GM18508 (cell line): ENCODE measurements at regions not wholly inside any gene's neighbourhood (a gene's known extent, or its start where the extent isn't known, plus 50 kb on each side); places are given as distances from the start of the nearest gene placed in this dataset.
"Not testable (repeated sequence)": the region's sequence is repeated elsewhere in the genome, so short reads cannot be mapped to it uniquely, and the experiment has no call there.

ENCODE experiments used
- ATAC-seq: cut with Tn5 transposase; IDR thresholded peaks from one replicate; pipeline ENCODE4 v1.9.1; 2021; ENCODE audit warnings: moderate number of reproducible peaks; ENCODE audit not compliant: insufficient read depth, unreplicated experiment

GRCh38 chrX:150229030-150229429, 134.1 kb upstream of the MAMLD1 start:
- no peak for ATAC-seq

GRCh38 chrX:150229481-150229880, 133.6 kb upstream of the MAMLD1 start:
- no peak for ATAC-seq

DNA sequence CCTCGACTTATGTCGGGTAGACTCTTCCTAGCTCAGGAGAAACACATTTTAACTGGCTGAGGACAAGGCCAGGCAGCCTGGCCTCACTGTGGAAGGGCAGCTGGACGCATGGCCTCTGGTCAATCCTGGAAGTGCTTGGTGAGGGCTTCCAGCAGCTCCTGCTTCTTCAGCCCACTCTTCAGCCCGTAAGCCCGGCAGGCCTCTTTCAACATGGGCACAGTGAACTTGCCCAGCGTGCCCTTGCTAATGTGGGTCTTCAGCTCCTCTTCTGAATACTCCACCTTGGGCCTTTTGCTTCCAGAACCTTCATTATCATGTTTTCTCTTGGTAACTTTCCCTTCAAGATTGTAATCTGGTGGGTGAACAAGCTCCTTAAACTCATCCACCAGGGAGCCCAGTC, 132.2 kb upstream of the MAMLD1 start:
- not testable (repeated sequence) for ATAC-seq

DNA sequence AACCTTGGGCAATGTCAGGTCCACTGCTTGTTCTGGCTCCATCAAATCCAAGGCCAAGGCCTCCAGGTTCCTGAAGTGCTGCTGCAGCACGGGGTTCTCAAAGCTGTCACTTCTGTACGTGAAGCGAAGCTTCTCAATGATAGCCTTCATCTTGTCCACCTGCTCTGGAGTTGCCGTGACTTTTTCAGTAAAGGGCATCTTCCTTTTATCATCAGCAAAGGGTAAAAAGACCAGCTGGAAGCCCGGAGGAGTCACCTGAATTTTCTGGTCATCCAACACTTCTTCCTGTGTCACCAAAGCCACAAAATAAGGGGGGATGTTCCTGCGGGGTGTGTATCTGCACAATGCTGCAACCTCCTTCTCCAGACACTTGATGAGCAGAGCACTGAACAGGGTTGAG, 131.7 kb upstream of the MAMLD1 start:
- not testable (repeated sequence) for ATAC-seq

DNA sequence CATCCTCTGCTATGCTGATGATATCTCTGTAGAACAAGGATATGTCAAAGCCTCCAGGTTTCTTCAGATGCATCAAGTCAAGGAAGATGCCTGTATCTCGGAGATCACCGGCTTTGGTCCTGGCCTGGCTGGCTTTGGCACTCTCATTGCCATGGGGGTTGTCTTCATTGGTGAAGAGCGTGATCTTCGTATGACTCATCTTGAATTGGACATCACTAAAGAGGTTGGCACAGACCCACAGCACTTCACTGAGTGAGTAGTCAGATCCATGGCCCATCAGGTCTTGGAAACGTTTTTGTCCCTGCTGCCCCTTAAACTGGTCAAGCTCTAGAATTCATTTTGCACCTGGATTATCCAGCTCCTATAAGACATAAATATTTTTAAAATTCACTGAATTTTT, 130.9 kb upstream of the MAMLD1 start:
- ATAC-seq, result not testable (repeated sequence)

GRCh38 chrX:150234126-150234525, 129.0 kb upstream of the MAMLD1 start:
- ATAC-seq, result no peak

- no peak for ATAC-seq
Observed at GRCh38 chrX:150236327-150236726, 126.8 kb upstream of the MAMLD1 start.

- no peak for ATAC-seq
Observed at GRCh38 chrX:150238632-150239382, 124.3 kb upstream of the MAMLD1 start.

GRCh38 chrX:150239946-150240642, 123.0 kb upstream of the MAMLD1 start:
- ATAC-seq, result no peak

DNA sequence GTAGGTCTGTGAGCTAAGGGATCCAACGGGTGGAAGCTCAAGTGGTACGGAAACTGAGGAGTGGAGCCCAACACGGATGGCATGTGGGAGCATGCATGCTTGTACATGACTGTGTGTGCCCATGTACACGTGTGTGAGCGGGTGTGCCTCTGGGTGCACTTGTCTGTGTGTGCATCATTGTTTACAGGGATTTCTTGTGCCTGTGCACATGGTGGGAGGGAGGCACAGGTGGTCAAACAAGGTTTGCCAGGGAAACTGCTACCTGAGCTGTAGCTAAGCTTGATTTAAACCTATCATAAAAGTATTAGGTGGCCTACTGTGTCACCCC, 122.5 kb upstream of the MAMLD1 start:
- ATAC-seq, result no peak

DNA sequence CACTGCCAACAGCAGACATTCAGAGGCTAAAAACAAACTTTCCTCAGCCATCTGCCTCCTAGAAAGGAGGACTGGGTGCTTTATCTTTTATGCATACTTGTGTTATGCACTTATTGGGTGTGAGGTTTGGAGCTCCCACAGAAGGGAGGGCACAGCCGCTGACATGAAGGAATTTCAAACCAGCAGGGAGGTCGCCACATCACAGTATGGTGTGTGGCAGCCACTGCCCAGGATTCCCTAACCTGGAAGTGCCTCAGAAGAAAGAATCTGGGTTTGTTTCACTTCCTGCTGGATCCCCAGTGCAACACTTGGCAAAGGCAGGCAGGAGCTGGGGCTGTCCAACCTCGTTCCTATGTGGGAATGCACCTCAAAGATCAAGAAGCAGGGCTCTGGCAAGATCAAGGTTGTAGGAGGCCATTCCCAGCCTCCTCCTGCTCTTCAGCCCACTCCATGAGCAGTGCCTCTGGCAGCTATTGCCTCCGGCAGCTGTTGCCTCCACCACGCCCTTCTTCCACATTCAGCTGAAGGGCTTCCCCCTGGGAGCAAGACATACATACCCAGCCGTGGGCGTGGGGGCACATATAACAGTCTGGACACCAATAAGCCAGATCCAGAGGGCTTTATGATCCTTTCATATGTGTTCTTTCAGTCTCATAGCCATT, 109.0 kb upstream of the MAMLD1 start:
- ATAC-seq, result no peak

DNA sequence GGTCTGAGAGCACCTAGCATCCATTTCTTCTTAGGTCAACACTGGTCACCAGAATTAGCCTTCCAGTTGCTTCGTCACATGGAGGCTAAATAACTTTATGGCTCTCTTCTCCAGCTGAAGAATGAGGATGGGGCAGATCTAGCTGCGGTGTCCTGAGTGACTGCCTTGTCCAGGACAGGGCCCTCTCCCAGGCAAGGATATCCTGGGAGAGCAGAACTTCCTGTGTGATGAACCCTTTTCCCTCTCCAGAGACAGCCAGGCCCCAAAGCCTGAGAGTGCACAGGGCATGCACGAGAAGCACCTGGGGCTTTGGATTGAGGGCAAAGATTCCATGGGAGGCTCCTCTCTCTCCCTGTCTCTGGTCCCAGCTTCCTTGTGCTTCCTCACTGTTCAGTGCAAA, 108.2 kb upstream of the MAMLD1 start:
- no peak for ATAC-seq

DNA sequence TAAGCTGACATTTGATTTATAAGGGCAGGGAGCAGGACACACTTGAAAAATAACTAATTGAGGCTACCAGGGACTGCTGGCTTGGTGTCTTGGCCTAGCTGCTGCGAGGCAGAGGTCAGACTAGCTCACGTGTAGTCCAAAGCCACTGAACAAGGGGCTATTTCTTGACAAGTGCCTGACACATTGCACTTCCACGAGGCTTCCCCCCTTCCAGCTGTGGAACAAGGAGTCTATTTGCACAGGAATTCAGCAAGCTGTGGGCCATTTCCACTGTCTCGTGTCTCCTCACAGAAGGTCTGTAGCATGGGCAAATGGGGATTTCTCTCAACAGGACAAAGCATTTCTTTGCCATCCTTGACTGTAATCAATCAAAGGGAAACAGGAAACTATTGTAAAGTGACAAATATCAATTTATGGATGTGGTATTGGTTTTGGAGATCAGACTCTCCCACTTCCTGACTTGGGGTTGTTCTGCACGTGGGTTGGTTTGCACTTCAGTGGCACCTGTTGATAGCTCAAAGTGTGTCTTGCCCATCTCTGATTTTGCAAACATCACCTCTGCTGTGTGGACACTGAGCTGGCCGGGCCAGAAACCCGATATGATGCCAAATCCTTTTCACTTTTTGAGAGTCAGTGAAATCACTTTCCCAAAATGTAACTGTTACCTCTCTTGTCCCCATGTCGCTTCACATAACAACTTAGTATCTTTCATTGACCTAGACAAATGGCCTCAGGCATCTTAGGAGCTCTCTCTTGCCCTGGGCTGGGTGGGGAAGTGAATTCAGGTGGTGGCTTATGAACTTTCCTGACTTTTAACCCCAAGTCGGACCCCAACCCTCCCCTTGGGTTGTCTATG, 107.4 kb upstream of the MAMLD1 start:
- no peak for ATAC-seq

DNA sequence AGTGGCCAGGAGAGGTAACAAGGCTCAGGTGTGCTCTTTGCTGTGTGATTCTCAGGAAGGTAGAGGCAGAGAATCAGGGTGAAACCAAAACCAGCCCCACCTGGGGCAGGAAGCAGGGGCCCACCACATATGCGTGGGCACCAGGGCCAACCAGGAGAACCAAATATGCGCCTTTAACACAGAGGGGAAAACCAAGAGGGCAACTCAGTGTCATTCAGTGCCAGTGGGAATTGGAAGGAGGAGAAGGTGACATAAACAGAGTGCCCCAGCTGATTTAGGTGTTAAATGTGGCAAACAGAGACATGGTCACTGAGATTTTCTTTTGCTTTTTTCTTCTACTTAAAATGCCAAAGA, 106.8 kb upstream of the MAMLD1 start:
- no peak for ATAC-seq

GRCh38 chrX:150257353-150258175, 105.6 kb upstream of the MAMLD1 start:
- no peak for ATAC-seq

DNA sequence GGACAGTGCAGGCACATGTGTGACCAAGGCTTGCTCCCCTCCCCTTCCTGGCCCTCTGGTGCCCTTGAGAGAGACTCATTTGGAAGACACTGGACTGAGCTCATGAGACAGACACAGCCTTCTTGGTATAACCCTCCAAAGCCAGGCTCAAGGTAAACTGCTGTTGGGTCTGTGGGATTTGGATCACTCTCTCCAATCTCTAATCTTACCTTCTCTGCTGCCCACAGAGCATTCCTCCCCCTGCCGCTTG, 105.0 kb upstream of the MAMLD1 start:
- ATAC-seq, result no peak

GRCh38 chrX:150258463-150259430, 104.4 kb upstream of the MAMLD1 start:
- ATAC-seq, result no peak

- ATAC-seq, result no peak
Observed at GRCh38 chrX:150262456-150262855, 100.7 kb upstream of the MAMLD1 start.

DNA sequence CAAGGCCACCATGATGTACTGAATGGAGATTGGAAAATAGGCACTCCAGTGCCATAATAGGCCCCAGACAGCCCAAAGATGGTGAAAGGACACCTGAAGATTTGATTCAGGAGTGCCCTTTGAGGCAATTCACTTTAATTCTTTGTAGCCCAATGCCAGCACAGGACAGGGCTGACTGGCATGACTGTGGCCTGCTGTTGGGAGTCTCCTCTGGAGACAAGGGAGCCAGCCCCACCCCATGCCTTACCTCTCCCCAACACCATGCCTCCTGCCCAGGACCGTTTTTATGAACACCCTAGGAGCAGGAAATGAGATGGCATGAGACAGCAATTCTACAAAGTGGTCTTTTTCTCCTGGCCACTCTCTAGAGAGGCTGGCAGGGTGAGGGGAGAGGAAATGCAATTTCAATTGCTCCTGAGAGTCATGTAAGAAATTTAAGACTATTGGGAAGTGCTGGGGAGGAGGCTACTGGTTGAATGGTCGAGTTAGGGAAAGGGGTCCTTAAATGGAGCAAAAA, 94.2 kb upstream of the MAMLD1 start:
- no peak for ATAC-seq
